ENCODE measurements at regions not wholly inside any gene's neighbourhood (a gene's known extent, or its start where the extent isn't known, plus 50 kb on each side); places are given as distances from the start of the nearest gene placed in this dataset.

DNA sequence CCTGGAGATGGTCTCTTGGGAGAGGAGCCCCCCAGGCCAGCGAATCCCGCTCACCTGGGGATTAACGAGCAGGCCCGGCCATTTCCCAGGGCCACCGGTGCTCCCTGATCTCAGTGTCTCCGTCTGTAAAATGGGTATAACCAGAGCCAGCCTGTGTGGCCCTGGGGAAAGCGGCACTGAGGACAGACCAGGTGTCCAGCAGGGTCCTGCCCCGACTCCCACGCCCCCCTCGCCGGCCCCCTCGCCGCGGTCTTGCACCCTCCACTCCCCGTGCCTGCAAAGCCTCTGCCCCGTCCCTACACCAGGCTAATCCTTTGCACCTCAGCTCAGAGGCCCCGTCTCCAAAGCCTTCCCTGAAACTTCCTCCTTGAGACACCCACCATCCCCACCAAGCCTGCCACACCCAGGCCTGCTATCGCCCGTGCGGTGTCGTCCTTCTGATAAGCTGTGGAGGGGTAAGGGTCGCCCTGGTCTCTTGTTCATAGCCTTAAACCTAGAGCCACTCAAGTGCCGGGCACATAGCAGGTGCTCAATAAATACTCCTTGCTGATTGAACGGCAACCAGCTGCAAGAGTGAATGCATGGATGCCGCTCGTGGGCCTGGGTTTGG lies 259.1 kb downstream of the C16orf95 start:
- TF ChIP-seq, protein P1, sequence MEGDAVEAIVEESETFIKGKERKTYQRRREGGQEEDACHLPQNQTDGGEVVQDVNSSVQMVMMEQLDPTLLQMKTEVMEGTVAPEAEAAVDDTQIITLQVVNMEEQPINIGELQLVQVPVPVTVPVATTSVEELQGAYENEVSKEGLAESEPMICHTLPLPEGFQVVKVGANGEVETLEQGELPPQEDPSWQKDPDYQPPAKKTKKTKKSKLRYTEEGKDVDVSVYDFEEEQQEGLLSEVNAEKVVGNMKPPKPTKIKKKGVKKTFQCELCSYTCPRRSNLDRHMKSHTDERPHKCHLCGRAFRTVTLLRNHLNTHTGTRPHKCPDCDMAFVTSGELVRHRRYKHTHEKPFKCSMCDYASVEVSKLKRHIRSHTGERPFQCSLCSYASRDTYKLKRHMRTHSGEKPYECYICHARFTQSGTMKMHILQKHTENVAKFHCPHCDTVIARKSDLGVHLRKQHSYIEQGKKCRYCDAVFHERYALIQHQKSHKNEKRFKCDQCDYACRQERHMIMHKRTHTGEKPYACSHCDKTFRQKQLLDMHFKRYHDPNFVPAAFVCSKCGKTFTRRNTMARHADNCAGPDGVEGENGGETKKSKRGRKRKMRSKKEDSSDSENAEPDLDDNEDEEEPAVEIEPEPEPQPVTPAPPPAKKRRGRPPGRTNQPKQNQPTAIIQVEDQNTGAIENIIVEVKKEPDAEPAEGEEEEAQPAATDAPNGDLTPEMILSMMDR (IDR thresholded peaks at IDR 0.05) = no peak
- no peaks in the 10 kb centered on the region for H3K36me3 ChIP-seq (ENCODE audit: control insufficient read depth, insufficient read depth, low read length)
- Mint-ChIP-seq H3K27ac (no peak overlapping the region), H3K9me3 (no peaks in the 10 kb centered on the region), H3K27me3 (ENCODE audit: low read depth in 2 of 2) (peaks cover 13 to 44% of the 10 kb centered on the region in 2 donors), H3K4me1 (peaks cover 0 to 4% of the 10 kb centered on the region in 2 donors), H3K4me3 (no peak overlapping the region), H3K36me3 (no peaks in the 10 kb centered on the region)
- no peak for DNase-seq
- intact Hi-C loops (cut with micrococcal nuclease) = no loop called here
- H3K27ac ChIP-seq (ENCODE audit: low read length) = no peak overlapping the region
- WGBS (ENCODE audit: insufficient coverage) = 92% methylated on average over 26 of the region's 26 CpGs
- H3K4me1 ChIP-seq (ENCODE audit: control insufficient read depth, insufficient read depth, low read length) = peaks cover 2% of the 10 kb centered on the region
- no peaks in the 10 kb centered on the region for H3K9me3 ChIP-seq (ENCODE audit: control insufficient read depth, insufficient read depth, low read length)
- no peak overlapping the region for H3K4me3 ChIP-seq (ENCODE audit: low read length)
- no peak for ATAC-seq
- H3K27me3 ChIP-seq (ENCODE audit: control insufficient read depth, insufficient read depth, low read length) = peaks cover 6% of the 10 kb centered on the region

DNA sequence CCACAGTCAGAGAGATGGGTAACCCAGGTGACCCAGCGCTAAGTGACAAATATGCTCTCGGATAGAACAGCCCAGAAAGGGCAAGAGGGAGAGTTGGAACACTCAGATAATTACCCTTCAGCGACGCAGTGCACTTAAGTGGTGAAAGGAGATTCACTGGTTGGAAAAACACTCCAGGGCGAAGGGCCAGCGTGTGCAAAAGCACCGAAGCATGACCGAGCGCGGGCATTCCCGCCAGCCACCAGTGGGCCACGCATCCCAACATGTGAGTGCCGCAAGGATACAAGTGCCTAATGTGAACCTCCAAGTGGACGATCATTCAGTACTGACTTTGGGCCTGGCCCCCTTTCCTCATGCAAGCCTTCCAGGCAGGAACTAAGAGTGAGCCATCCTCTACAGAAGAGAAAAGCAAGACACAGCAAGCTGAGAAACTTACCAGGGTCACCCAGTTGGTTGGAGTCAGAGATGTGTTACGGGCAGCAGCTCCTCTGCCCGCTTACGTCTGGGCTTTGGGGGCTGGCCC lies 258.4 kb downstream of the C16orf95 start:
- peak in 1 of 3 donors; percentile 31 for ATAC-seq
- Histone ChIP-seq H3K36me3 (ENCODE audit: control insufficient read depth, insufficient read depth, low read length) (no peaks in the 10 kb centered on the region), H3K27ac (ENCODE audit: low read length) (no peak overlapping the region), H3K4me3 (ENCODE audit: low read length) (no peak overlapping the region), H3K27me3 (ENCODE audit: control insufficient read depth, insufficient read depth, low read length) (no peaks in the 10 kb centered on the region), H3K9me3 (ENCODE audit: control insufficient read depth, insufficient read depth, low read length) (no peaks in the 10 kb centered on the region), H3K4me1 (ENCODE audit: control insufficient read depth, insufficient read depth, low read length) (peaks cover 2% of the 10 kb centered on the region)
- H3K27me3 Mint-ChIP-seq (ENCODE audit: low read depth in 2 of 2) = peaks cover 14 to 45% of the 10 kb centered on the region in 2 donors
- H3K27ac Mint-ChIP-seq = no peak overlapping the region
- peaks cover 0 to 4% of the 10 kb centered on the region in 2 donors for H3K4me1 Mint-ChIP-seq
- no peaks in the 10 kb centered on the region for H3K9me3 Mint-ChIP-seq
- TF ChIP-seq, protein P1 (IDR thresholded peaks at IDR 0.05) = no peak
- H3K4me3 Mint-ChIP-seq = no peak overlapping the region
- no peaks in the 10 kb centered on the region for H3K36me3 Mint-ChIP-seq
- 93% methylated on average over 17 of the region's 17 CpGs for WGBS (ENCODE audit: insufficient coverage)
- intact Hi-C loops (cut with micrococcal nuclease) = no loop called here
- no peak for DNase-seq

DNA sequence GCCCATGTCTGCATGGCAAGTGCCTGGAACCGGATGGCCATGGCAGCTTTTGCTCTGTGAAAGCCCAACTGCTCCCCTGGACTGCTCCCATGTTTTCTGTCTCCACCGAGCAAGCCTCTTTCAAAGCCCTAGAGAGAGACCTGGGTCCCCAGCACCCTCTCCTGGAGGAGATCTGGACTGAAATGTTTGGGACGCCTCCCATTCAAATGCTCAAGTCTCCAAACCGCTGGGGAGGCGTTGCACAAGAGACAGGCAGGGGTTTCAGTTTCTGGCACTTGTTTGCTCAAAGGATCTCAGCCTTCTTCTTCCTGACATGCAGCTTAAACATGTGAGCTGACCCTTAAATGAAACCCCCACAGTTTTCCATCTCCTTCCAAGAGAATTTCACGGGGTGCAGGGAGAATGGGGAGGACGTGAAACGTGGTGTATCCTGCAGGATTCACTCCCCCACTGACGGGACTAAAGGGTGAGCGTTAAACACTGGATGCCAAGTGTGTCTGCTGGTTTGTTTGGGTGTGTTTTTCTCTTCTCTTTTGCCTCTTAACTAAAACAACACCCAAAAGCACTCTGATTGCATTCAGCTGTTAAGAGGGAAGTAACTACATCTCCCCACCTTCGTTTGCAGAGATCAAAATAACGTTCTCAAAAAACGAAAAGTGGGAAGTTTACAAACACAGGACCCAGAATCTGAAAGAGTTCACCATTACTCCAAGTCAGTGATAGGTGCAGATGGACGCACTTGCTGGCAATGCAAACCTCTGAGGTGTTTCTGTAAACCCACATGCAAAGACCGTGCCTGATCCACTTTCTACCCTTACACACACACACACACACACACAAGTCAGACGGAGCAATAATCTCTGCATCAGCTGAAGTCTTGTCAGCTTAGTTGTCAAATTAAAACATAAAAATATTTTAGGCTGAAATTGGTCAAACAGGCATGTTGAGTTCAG lies 256.9 kb downstream of the C16orf95 start:
- TF ChIP-seq, protein P1 (IDR thresholded peaks at IDR 0.05) = no peak
- 40% methylated on average over 10 of the region's 16 CpGs for WGBS (ENCODE audit: insufficient coverage)
- peaks cover 0 to 4% of the 10 kb centered on the region in 2 donors for H3K4me1 Mint-ChIP-seq
- no peaks in the 10 kb centered on the region for H3K36me3 Mint-ChIP-seq
- H3K27ac Mint-ChIP-seq = no peak overlapping the region
- H3K27me3 Mint-ChIP-seq (ENCODE audit: low read depth in 2 of 2) = peaks cover 20 to 45% of the 10 kb centered on the region in 2 donors
- H3K4me3 ChIP-seq (ENCODE audit: low read length) = no peak overlapping the region
- H3K36me3 ChIP-seq (ENCODE audit: control insufficient read depth, insufficient read depth, low read length) = no peaks in the 10 kb centered on the region
- DNase-seq (no peak), ATAC-seq (no peak)
- no peak overlapping the region for H3K4me3 Mint-ChIP-seq
- no peak overlapping the region for H3K27ac ChIP-seq (ENCODE audit: low read length)
- H3K27me3 ChIP-seq (ENCODE audit: control insufficient read depth, insufficient read depth, low read length) = peaks cover 4% of the 10 kb centered on the region
- no peaks in the 10 kb centered on the region for H3K9me3 Mint-ChIP-seq
- no peaks in the 10 kb centered on the region for H3K9me3 ChIP-seq (ENCODE audit: control insufficient read depth, insufficient read depth, low read length)
- H3K4me1 ChIP-seq (ENCODE audit: control insufficient read depth, insufficient read depth, low read length) = peaks cover 2% of the 10 kb centered on the region
- intact Hi-C loops (cut with micrococcal nuclease) = loop anchor here (5.0 kb wide), 1 partner anchor 498 kb away; no protein-coding TSS in a partner anchor

Measured in natural killer cell (primary cell).